HepG2 (cell line): ENCODE measurements at regions not wholly inside any gene's neighbourhood (a gene's known extent, or its start where the extent isn't known, plus 50 kb on each side); places are given as distances from the start of the nearest gene placed in this dataset.
"Not testable (repeated sequence)": the region's sequence is repeated elsewhere in the genome, so short reads cannot be mapped to it uniquely, and the experiment has no call there.

Source experiments
- ATAC-seq: fragments of 200-7000 bp; cut with Tn5 transposase; 3 replicates; pipeline ENCODE4 v1.9.1; 2020; ENCODE audit warnings: mild to moderate bottlenecking, moderate library complexity
- BruUV-seq: library from RNA; stranded (reverse); fragments of 400-500 nt; replicated peaks from 2 replicates; lab custom pipeline; 2021; lab: Mats Ljungman, UMichigan
- CTCF ChIA-PET: fragments of 300-600 bp; formaldehyde crosslinking; extraction: SDS; loops from one replicate; lab custom pipeline; 2021; ENCODE audit warnings: low total read pairs, inconsistent platforms, low intra/inter-chr PET ratio; lab: Yijun Ruan, JAX
- POLR2A ChIA-PET: fragments of 350-600 bp; sonication (Branson Sonifier 250); formaldehyde crosslinking; loops from one replicate; lab custom pipeline; 2020; ENCODE audit warnings: antibody characterized with exemption, inconsistent platforms; lab: Yijun Ruan, JAX
- DNase-seq: peaks from one replicate; pipeline ENCODE4 v3.0.0-alpha.2; 2015; ENCODE audit warnings: low spot score
- FAIRE-seq: peaks from 3 replicates; lab custom pipeline; 2011; peaks lifted over from hg19 to GRCh38; lab: Jason Lieb, UNC
- H2AFZ ChIP-seq: one replicate; pipeline ENCODE4 v1.6.1; 2011; ENCODE audit warnings: low read length, inconsistent platforms
- H3K27ac ChIP-seq: fragments of 300-600 bp; 3 replicates; pipeline ENCODE4 v1.8.0; 2011; ENCODE audit warnings: mixed run types, mild to moderate bottlenecking, mixed read lengths, low read length, inconsistent platforms; ENCODE audit not compliant: insufficient read depth; ENCODE audit errors: extremely low read length
- H3K27me3 ChIP-seq, 2 experiments: fragments of 200-600 bp in 1 of 2; 2 replicates in 1 of 2; 3 replicates in 1 of 2; pipeline versions ENCODE4 v1.6.0 to v1.8.0; 2011; ENCODE audit warnings: low read length in 2 of 2, mild to moderate bottlenecking in 2 of 2, moderate library complexity in 2 of 2, inconsistent platforms in 1 of 2; ENCODE audit not compliant: insufficient read depth in 2 of 2, control insufficient read depth in 1 of 2
- H3K36me3 ChIP-seq, 2 experiments: fragments of 200-600 bp in 1 of 2; replicated peaks in 1 of 2; 2 replicates in 1 of 2; 3 replicates in 1 of 2; pipeline versions ENCODE4 v1.5.1 to v1.8.0; 2011; ENCODE audit warnings: low read length in 2 of 2, inconsistent platforms in 1 of 2; ENCODE audit not compliant: insufficient read depth in 2 of 2, control insufficient read depth in 1 of 2
- H3K4me1 ChIP-seq: 2 replicates; pipeline ENCODE4 v1.5.1; 2012; ENCODE audit warnings: low read length, inconsistent platforms; ENCODE audit not compliant: insufficient read depth
- H3K4me2 ChIP-seq: 2 replicates; pipeline ENCODE4 v1.6.0; 2011; ENCODE audit warnings: low read depth, low read length, inconsistent platforms
- H3K4me3 ChIP-seq, 3 experiments: fragments of 200-600 bp in 1 of 3; sonication (generic), shearing (Covaris generic) in 1 of 3; replicated peaks in 1 of 3; 2 replicates each; pipeline ENCODE4 v1.5.1; 2011 to 2016; ENCODE audit warnings: low read length in 3 of 3, inconsistent platforms in 2 of 3, low read depth in 2 of 3, mild to moderate bottlenecking in 2 of 3, control low read depth in 1 of 3, mixed read lengths in 1 of 3; ENCODE audit not compliant: insufficient read depth in 1 of 3
- H3K79me2 ChIP-seq: one replicate; pipeline ENCODE4 v1.6.1; 2011; ENCODE audit warnings: low read length, inconsistent platforms; ENCODE audit not compliant: insufficient read depth
- H3K9ac ChIP-seq: 2 replicates; pipeline ENCODE4 v1.6.0; 2011; ENCODE audit warnings: mild to moderate bottlenecking, low read depth, low read length, inconsistent platforms; ENCODE audit not compliant: insufficient read depth
- H3K9me3 ChIP-seq: 2 replicates; pipeline ENCODE4 v1.5.1; 2012; ENCODE audit warnings: mild to moderate bottlenecking, low read length
- H4K20me1 ChIP-seq: 2 replicates; pipeline ENCODE4 v1.6.0; 2011; ENCODE audit warnings: inconsistent platforms, mild to moderate bottlenecking, low read length, moderate library complexity; ENCODE audit not compliant: insufficient read depth
- ATF1 ChIP-seq: IDR thresholded peaks from 2 replicates; pipeline ENCODE4 v1.6.1; 2016; ENCODE audit warnings: mild to moderate bottlenecking, control low read depth
- E2F5 ChIP-seq: sonication (generic); formaldehyde crosslinking; conservative IDR thresholded peaks from 2 replicates; pipeline ENCODE4 v1.4.0; 2020; ENCODE audit warnings: missing genetic modification reagents
- MAFK ChIP-seq, 2 experiments: IDR thresholded peaks in 1 of 2; conservative IDR thresholded peaks in 1 of 2; 2 replicates each; pipeline ENCODE4 v1.6.1; 2011; ENCODE audit warnings: improper control_type of control experiment in 2 of 2, low read length in 2 of 2
- MTERF4 ChIP-seq: sonication (generic); formaldehyde crosslinking; IDR thresholded peaks from 2 replicates; pipeline ENCODE4 v1.8.0; 2023; ENCODE audit warnings: mild to moderate bottlenecking, missing genetic modification reagents
- NFATC3 ChIP-seq: sonication (generic); formaldehyde crosslinking; IDR thresholded peaks from 2 replicates; pipeline ENCODE4 v1.5.1; 2020; ENCODE audit warnings: mild to moderate bottlenecking, missing genetic modification reagents
- NR3C1 ChIP-seq: sonication (generic); formaldehyde crosslinking; IDR thresholded peaks from 2 replicates; pipeline ENCODE4 v1.4.0; 2020; ENCODE audit warnings: missing genetic modification reagents
- RFX1 ChIP-seq: fragments of 450-650 bp; IDR thresholded peaks from 2 replicates; pipeline ENCODE4 v1.6.1; 2017
- ZFAT ChIP-seq: sonication (generic); formaldehyde crosslinking; conservative IDR thresholded peaks from 2 replicates; pipeline ENCODE4 v1.8.1; 2023; ENCODE audit warnings: missing genetic modification reagents, inconsistent platforms
- ZFP90 ChIP-seq: sonication (generic); formaldehyde crosslinking; IDR thresholded peaks from 2 replicates; pipeline ENCODE4 v1.8.0; 2022; ENCODE audit warnings: missing genetic modification reagents, mild to moderate bottlenecking, inconsistent platforms, borderline replicate concordance
- ZNF713 ChIP-seq: sonication (generic); formaldehyde crosslinking; IDR thresholded peaks from 2 replicates; pipeline ENCODE4 v1.4.0; 2020; ENCODE audit warnings: mild to moderate bottlenecking, missing genetic modification reagents
- WGBS: methylation state at CpG from one replicate; pipeline ENCODE4 v1.1.6; 2017; ENCODE audit warnings: low lambda C conversion rate; 5-methylcytosine and 5-hydroxymethylcytosine counted together
- in situ Hi-C: cut with HindIII; loops from 2 replicates; pipeline ENCODE4 v1.10.0; 2017; ENCODE audit warnings: low pct_unique_long_range_greater_than_20kb; ENCODE audit not compliant: extremely low pct_ligation_motif_present
- intact Hi-C: fragments of 100-400 bp; cut with micrococcal nuclease; formaldehyde crosslinking; loops from one replicate; pipeline ENCODE4 v1.10.0; 2022; ENCODE audit not compliant: unreplicated experiment

- H3K79me2 ChIP-seq = no peaks in the 10 kb centered on the region
- in situ Hi-C loops (no loop called here), intact Hi-C loops (no loop called here)
- FAIRE-seq (no peak), DNase-seq (no peak), ATAC-seq (no peak)
- no peak overlapping the region for H3K4me3 ChIP-seq
- no peak overlapping the region for H3K27ac ChIP-seq
- no peak overlapping the region for H3K4me2 ChIP-seq
- H3K9ac ChIP-seq = no peak overlapping the region
- 5% methylated on average over 4 of the region's 4 CpGs for WGBS
- H3K4me1 ChIP-seq = no peaks in the 10 kb centered on the region
- H4K20me1 ChIP-seq = no peaks in the 10 kb centered on the region
- no TSS peak for BruUV-seq
- TF ChIP-seq NR3C1 (CRISPR knock-in tag) = no peak
- TF ChIP-seq MTERF4 (CRISPR knock-in tag) = no peak
- TF ChIP-seq NFATC3 (CRISPR knock-in tag) = no peak
- no peak for TF ChIP-seq MAFK (conservative IDR thresholded peaks at IDR 0.05 in 1 of 2, IDR thresholded peaks at IDR 0.05 in 1 of 2; ENCODE audit: low read length in 2 of 2)
- no peak for TF ChIP-seq ATF1 (CRISPR knock-in tag)
- TF ChIP-seq ZFP90 = no peak
- TF ChIP-seq E2F5 (CRISPR knock-in tag) = no peak
- no peak for TF ChIP-seq RFX1
- TF ChIP-seq ZNF713 = no peak
- TF ChIP-seq ZFAT = no peak
- CTCF ChIA-PET = no interaction called here
- POLR2A ChIA-PET = no interaction called here
- H3K9me3 ChIP-seq = no peaks in the 10 kb centered on the region
- no peaks in the 10 kb centered on the region for H3K27me3 ChIP-seq
- no peak overlapping the region for H2AFZ ChIP-seq
- H3K36me3 ChIP-seq = no peaks in the 10 kb centered on the region
Observed at GRCh38 chr7:84712374-84713121, 474.3 kb downstream of the SEMA3D start.

GRCh38 chr7:84710538-84710937 lies 476.3 kb downstream of the SEMA3D start:
- POLR2A ChIA-PET, H3K4me3 ChIP-seq, DNase-seq, H4K20me1 ChIP-seq, FAIRE-seq, H3K36me3 ChIP-seq, H3K4me1 ChIP-seq, BruUV-seq, H3K79me2 ChIP-seq, H2AFZ ChIP-seq, H3K27me3 ChIP-seq, H3K9ac ChIP-seq, H3K9me3 ChIP-seq, H3K27ac ChIP-seq, intact Hi-C loops, CTCF ChIA-PET, H3K4me2 ChIP-seq, in situ Hi-C loops, ATAC-seq: not testable (repeated sequence)
- 49% methylated on average over 3 of the region's 3 CpGs for WGBS
